Suprapubic skin (tissue), 4 donors: ENCODE measurements at regions not wholly inside any gene's neighbourhood (a gene's known extent, or its start where the extent isn't known, plus 50 kb on each side); places are given as distances from the start of the nearest gene placed in this dataset.

ENCODE experiments used
- DNase-seq, 2 donors: peaks; one replicate each; pipeline ENCODE4 v3.0.0-alpha.2; 2019; ENCODE audit warnings: low spot score in 2 of 2
- H3K27ac ChIP-seq: fragments of 200-600 bp; sonication (generic); one replicate; pipeline ENCODE4 v1.5.1; 2019
- H3K27me3 ChIP-seq: fragments of 200-600 bp; sonication (generic); one replicate; pipeline ENCODE4 v1.5.1; 2019
- H3K36me3 ChIP-seq: fragments of 200-600 bp; sonication (generic); one replicate; pipeline ENCODE4 v1.5.1; 2019
- H3K4me1 ChIP-seq: fragments of 200-600 bp; sonication (generic); one replicate; pipeline ENCODE4 v1.5.1; 2019
- H3K4me3 ChIP-seq: fragments of 200-600 bp; sonication (generic); one replicate; pipeline ENCODE4 v1.5.1; 2019; ENCODE audit warnings: mild to moderate bottlenecking
- H3K9me3 ChIP-seq: fragments of 200-600 bp; sonication (generic); one replicate; pipeline ENCODE4 v1.5.1; 2019
- CTCF ChIP-seq, 2 donors: fragments of 200-600 bp in 1 of 2; fragments of 450-650 bp in 1 of 2; sonication (generic) in 1 of 2; IDR thresholded peaks; one replicate each; pipeline ENCODE4 v1.5.1; 2016 to 2019; ENCODE audit warnings: antibody characterized with exemption in 2 of 2, mild to moderate bottlenecking in 1 of 2, moderate library complexity in 1 of 2
- EP300 ChIP-seq: sonication (generic); formaldehyde crosslinking; IDR thresholded peaks from one replicate; pipeline ENCODE4 v1.6.1; 2017; ENCODE audit warnings: antibody characterized with exemption
- POLR2A ChIP-seq, 2 donors: fragments of 450-650 bp; IDR thresholded peaks; one replicate each; pipeline ENCODE4 v1.6.1; 2017; ENCODE audit warnings: antibody characterized with exemption in 2 of 2, mild to moderate bottlenecking in 2 of 2, moderate library complexity in 2 of 2
- POLR2AphosphoS5 ChIP-seq, 3 donors: sonication (generic); formaldehyde crosslinking; IDR thresholded peaks; one replicate each; pipeline ENCODE4 v1.6.1; 2017; ENCODE audit warnings: antibody characterized with exemption in 3 of 3
- WGBS: methylation state at CpG from one replicate; pipeline ENCODE4 v1.1.5; 2018; 5-methylcytosine and 5-hydroxymethylcytosine counted together

GRCh38 chr4:125096662-125097061, 218.1 kb upstream of the FAT4 start:
- Histone ChIP-seq H3K4me1 (no peaks in the 10 kb centered on the region), H3K4me3 (no peak overlapping the region), H3K27ac (no peak overlapping the region), H3K9me3 (no peaks in the 10 kb centered on the region), H3K36me3 (no peaks in the 10 kb centered on the region), H3K27me3 (no peaks in the 10 kb centered on the region)
- TF ChIP-seq EP300, result no peak
- TF ChIP-seq POLR2AphosphoS5 (IDR thresholded peaks at IDR 0.05), result no peak
- no peak for TF ChIP-seq CTCF (IDR thresholded peaks at IDR 0.05)
- no peak for TF ChIP-seq POLR2A (IDR thresholded peaks at IDR 0.05)
- no peak for DNase-seq
- 82% methylated on average over 3 of the region's 3 CpGs for WGBS

GRCh38 chr4:125091541-125091940, 223.2 kb upstream of the FAT4 start:
- Histone ChIP-seq H3K36me3 (no peaks in the 10 kb centered on the region), H3K9me3 (no peaks in the 10 kb centered on the region), H3K27me3 (no peaks in the 10 kb centered on the region), H3K4me3 (no peak overlapping the region), H3K27ac (no peak overlapping the region), H3K4me1 (no peaks in the 10 kb centered on the region)
- TF ChIP-seq POLR2AphosphoS5 (IDR thresholded peaks at IDR 0.05) (no peak), EP300 (no peak), CTCF (IDR thresholded peaks at IDR 0.05) (no peak), POLR2A (IDR thresholded peaks at IDR 0.05) (no peak)
- DNase-seq, result no peak
- WGBS, result 86% methylated on average over 4 of the region's 4 CpGs

- no peak for TF ChIP-seq POLR2AphosphoS5 (IDR thresholded peaks at IDR 0.05)
- TF ChIP-seq EP300, result no peak
- TF ChIP-seq CTCF (IDR thresholded peaks at IDR 0.05), result no peak
- TF ChIP-seq POLR2A (IDR thresholded peaks at IDR 0.05), result no peak
- 83% methylated on average over 1 of the region's 1 CpG for WGBS
These were observed 223.7 kb upstream of the FAT4 start for GRCh38 chr4:125091101-125091500.

GRCh38 chr4:125084608-125085007, 230.1 kb upstream of the FAT4 start:
- peaks cover 4% of the 10 kb centered on the region for H3K4me1 ChIP-seq
- no peaks in the 10 kb centered on the region for H3K27me3 ChIP-seq
- no peaks in the 10 kb centered on the region for H3K36me3 ChIP-seq
- 23% methylated on average over 1 of the region's 1 CpG for WGBS
- DNase-seq, result no peak
- TF ChIP-seq CTCF (IDR thresholded peaks at IDR 0.05), result no peak
- no peak for TF ChIP-seq EP300
- no peak for TF ChIP-seq POLR2A (IDR thresholded peaks at IDR 0.05)
- no peak for TF ChIP-seq POLR2AphosphoS5 (IDR thresholded peaks at IDR 0.05)
- no peaks in the 10 kb centered on the region for H3K9me3 ChIP-seq
- H3K27ac ChIP-seq, result no peak overlapping the region
- H3K4me3 ChIP-seq, result no peak overlapping the region

More at GRCh38 chr4:125091101-125091500, 223.7 kb upstream of the FAT4 start:
- Histone ChIP-seq H3K36me3 (no peaks in the 10 kb centered on the region), H3K27me3 (no peaks in the 10 kb centered on the region), H3K4me1 (no peaks in the 10 kb centered on the region), H3K4me3 (no peak overlapping the region), H3K9me3 (no peaks in the 10 kb centered on the region), H3K27ac (no peak overlapping the region)
- DNase-seq, result no peak

GRCh38 chr4:125082729-125083417, 231.9 kb upstream of the FAT4 start:
- no peak for DNase-seq
- Histone ChIP-seq H3K27ac (no peak overlapping the region), H3K36me3 (no peaks in the 10 kb centered on the region), H3K27me3 (no peaks in the 10 kb centered on the region), H3K9me3 (no peaks in the 10 kb centered on the region), H3K4me1 (peaks cover 4% of the 10 kb centered on the region), H3K4me3 (no peak overlapping the region)
- 84% methylated on average over 4 of the region's 4 CpGs for WGBS
- TF ChIP-seq POLR2A (IDR thresholded peaks at IDR 0.05) (no peak), POLR2AphosphoS5 (IDR thresholded peaks at IDR 0.05) (no peak), CTCF (IDR thresholded peaks at IDR 0.05) (no peak), EP300 (no peak)
